HG03108 (cell line): ENCODE measurements at regions not wholly inside any gene's neighbourhood (a gene's known extent, or its start where the extent isn't known, plus 50 kb on each side); places are given as distances from the start of the nearest gene placed in this dataset.

Source experiments
- ATAC-seq: cut with Tn5 transposase; IDR thresholded peaks from one replicate; pipeline ENCODE4 v1.9.1; 2021; ENCODE audit warnings: moderate library complexity; ENCODE audit not compliant: unreplicated experiment

DNA sequence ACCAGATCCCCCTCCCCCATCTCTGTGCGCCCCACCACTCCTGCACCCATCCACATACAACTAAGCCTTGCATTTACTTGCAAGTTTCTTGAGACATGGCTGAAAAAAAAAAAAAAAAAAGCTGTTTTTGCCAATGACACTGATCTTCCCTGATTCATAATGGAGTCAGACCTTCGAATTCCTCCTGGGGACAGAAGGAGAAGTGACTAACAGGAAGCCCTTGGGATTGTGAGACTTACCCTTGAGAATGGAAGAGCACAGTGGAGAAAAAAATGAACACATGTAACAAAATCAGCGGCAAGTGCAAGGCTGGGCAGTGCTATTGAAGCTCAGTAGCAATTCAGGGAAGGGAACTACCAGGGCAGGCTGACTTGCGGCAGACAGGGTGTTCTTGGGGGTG is 288.4 kb downstream of the BCOR start:
- ATAC-seq = no peak

DNA sequence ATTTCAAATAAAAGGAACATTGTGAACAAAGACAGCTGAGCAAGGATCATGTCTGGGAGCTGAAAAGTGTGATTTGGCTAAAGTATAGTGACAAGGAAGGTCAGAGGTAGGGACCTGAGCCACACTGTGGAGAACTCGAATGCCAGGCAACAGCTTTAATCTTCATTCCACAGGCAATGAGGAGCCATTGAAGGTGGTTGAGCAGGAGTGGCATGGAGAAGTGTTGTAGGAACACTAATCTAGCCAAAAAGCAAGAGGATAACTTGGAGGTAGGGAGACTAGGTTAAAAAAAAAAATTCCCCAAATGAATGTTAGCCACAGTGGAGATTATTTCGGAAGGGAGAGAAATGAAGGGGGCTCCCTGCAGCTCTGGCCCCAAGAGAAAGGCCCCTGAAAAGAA is 286.9 kb downstream of the BCOR start:
- no peak for ATAC-seq

DNA sequence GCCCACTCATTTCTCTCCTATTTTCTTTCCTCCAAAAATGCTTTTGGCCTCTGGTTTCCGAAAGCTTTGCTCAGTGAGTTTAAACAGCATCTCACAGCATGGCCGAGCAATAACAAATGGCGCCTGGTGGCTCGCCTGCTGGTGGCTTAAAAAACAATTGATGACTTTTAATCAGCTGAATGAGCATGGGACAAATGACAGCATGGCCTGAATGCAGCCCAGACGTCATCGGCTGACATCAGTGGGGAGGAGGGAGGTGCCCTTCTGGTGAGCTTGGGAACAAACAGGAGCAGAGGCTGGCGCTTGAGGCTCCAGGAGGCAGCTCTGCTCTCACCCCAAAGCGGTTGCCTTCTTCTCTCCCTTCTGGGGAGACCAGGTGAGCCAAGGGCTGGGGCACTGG is 286.4 kb downstream of the BCOR start:
- ATAC-seq = no peak

DNA sequence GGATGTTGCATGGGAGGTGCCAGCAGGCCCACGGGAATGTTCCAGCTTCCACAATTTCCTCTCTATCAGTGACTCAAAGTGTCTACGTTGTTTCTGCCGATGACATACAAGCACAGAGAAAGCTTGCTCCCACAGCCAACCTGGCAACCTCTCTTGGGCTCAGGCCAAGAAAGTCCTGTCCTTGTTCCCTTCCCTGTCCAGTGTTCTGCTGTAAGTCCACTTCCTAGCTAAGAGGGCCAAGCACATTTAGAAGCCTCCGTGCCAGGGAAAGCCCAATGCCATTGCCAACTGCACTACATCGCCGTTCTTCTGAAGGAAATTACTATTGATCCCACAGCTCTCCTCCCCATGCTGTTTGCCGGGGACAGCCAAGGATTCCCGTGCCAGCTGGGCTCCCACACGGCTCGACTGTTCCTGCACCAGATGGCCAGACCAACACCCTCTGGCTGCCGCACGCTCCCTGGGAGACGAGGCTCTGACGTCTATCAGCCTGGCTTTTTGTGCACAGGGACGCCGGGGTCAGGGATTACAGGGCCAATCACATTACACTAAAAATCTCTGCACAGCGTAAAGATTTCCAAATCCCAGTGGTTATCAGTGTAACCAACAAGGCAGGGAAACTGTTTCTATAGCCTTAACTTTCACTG is 284.0 kb downstream of the BCOR start:
- ATAC-seq = no peak

DNA sequence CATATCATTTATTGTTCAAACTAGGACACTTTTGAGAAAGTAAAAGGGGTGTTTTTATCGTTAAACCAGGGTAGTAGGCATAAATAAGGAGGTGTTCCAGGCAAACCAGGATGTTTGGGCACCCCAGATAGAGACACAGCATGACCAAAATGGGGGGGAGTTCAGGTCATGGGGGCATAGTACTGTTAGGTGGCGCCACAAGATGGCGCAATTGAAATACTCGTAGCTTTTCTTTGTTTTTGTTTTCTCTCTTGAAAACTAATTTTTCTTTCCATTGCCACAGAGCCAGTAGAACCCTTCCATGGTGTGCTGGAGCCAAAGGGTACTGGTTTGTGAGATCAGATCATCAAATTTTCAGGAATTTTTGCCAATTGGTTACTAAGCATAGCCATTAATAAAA is 283.4 kb downstream of the BCOR start:
- ATAC-seq = no peak

DNA sequence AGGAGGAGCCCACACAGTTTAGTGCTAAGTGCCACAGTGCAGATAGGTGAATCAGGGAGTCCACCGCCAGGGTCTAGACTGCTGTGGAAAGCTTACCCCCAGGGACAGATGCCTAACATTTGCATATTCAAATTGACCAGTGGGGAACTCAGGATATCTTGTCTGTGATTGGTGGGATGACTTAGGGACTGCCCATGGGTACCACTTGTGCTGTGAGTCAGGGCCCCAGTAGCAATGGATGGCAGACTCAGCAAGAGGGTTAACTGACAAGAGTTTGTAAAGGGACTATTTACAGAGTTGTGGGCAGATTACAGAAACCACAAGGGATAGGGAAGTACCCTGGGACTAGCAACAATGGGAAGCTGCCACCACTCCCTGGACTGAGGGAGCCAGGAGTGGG is 282.1 kb downstream of the BCOR start:
- ATAC-seq = peak; percentile 69

DNA sequence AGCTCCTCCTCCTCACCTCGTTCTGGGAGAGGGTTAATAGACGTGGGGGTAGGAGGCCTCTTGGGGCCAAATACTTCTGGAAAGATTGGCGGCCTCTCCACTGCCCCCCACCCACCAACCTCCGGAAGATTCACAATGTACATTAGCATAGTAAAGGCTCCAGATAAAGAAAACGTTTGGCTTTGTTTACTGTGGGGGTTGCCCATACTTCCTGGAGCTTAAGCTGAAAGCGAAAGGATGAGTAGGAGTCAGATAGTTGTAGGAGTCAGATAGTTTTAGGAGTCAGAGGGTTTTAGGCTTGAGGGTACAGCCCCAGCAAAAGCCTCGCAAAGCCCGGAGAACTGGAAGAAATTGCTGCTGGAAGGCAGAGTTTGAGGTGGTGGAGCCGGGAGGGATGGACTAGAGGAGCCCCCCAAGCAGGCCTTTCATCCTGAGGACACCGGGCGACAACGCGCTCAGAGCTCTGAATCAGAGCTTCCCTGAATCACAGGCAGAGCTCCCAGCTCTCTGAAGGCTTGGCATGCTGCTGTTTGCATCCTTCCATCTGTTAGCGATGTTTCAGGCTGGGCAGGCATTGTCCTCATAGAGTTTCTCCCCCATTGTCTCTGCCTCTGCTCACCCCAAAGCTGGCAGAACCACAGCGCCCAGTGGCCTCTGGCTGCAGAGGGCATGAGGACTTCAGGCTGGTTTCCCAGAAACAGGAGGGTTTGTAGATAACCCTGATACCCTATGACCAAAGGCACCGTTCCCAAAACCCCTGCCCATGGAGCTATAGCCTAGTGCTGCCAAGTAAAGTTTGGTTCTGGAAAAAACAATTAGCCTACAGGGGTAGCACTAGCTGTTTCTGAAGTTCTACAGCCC is 280.7 kb downstream of the BCOR start:
- no peak for ATAC-seq

DNA sequence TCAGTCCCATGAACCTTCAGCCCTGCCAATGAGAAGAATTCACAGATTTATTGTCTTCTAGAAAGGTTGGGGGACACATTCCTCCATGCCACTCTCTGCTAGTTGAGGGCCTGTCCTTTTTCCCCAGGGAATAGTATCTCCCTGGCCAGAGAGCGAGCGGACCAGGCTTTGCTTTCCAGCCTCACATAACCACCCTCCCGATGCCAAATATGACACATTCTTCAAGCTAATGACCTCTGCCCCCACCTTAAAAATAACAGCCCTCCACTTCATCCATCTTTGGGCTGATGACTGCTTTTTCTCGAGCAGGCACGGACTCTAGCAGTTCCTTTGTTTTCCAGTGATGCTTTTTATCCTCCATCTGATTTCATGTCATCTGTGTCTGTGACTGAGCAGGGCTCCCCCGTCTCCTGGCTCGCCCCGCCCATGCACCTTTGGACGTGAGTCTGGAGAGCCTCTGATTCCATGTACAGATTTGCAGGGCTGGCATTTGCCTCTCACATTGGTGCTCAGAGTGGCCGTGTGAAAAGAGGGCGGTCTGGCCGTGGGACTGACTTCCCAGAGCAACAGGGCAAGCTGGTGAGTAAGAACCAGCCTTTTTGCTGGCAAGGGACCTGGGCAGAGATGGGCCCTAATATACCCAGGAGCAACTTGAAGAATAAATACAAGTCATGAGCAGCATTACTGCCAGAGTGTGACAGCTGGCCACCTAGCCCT is 279.8 kb downstream of the BCOR start:
- no peak for ATAC-seq

DNA sequence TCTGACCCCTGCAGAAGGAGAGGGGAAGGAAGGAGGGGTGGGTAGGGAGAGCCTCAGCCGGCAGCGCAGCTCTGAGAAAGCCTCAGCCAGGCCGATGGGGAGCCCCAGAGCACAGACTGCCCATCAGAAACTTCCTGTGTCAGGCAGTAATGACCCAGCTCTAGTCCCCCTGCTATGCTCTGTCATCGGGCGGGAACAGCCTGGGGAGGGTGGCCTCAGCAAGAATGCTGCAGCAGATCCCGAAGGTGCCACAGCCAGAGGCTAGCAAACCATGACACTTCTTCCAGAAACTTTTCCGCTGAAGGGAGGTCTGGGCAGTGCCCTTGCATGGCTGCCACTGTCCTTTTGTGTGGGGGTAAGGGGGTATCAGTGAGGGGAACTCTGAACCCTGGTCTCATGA is 279.0 kb downstream of the BCOR start:
- ATAC-seq = no peak

DNA sequence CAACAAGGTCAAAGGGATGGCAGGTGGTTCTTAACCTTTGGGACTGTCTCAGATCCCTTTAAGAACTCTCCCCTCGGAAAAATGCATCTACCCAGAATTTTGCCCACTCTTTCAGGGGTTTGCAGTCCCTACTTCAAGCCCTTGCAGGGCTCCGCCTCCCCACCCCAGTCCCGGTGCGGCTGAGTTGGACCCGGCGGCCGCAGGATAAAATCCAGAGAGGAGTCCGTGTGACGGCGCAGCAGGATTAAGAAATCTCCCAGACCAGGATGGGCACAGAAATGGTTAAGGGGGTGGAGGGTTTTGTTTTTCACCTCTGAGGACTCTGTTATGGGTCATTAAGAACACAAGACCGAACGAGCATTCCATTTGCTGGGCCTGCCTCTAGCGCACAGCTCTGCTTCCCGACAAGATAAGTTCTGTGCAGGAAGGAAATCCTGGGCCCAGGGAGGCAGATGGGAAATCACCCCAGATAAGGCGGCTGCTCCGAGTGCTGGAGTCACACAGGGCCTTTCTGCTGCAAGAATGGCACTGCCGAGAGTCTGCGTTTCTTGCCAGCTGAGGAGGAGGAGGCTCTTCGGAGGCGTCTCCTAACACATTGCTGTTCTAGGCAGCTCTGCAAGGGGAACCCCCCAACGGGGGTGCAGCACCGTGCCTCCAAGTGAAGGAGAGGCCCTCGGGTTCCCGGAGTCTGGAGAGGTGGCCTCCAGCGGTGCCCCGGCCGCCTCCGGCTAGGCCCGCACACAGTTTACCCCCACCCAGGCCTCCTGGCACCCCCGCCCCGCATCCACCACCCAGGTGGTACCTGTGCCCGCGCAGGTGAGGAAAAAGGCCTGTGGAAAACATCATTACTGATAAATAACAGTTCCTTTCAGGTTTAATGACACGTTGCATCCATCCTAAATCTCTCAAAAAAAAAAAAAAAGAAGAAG is 277.6 kb downstream of the BCOR start:
- ATAC-seq = no peak

DNA sequence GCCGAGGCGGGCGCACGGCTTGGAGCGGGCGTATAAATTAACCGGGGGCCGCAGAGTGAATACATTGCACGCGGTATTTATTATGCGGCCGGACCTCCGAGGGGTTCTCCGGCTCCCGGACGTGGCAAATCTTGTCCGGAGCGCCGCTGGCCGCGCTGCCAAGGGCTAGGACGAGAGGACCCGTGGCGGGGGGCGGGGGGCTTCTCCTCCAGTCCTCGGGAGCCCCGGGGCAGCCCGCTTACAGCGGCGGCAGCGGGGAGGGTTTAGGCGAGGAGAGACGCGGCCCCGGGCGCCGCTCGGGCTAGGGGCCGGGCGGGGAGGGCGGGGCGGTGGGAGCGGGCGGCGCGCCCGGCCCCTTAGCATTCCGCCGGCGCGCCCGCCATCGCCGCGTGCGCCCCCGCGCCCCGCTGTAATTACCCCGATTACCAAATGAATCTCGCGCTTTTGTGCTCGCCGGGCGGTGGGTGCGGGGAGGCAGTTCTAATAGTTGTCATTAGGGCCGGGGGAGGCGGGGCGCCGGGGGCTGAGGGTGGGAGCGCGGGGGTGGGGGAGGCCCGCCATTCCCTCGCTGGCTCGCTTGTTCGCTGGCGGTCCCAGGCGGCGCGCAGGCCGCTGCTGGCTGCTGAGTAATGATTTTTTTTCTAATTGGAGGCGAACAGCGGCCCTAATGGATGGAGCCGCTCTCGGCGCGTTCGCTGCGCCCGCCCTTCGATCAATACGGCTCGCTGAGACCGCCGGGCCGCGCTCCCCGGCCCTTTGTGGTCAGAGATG is 276.6 kb downstream of the BCOR start:
- no peak for ATAC-seq

DNA sequence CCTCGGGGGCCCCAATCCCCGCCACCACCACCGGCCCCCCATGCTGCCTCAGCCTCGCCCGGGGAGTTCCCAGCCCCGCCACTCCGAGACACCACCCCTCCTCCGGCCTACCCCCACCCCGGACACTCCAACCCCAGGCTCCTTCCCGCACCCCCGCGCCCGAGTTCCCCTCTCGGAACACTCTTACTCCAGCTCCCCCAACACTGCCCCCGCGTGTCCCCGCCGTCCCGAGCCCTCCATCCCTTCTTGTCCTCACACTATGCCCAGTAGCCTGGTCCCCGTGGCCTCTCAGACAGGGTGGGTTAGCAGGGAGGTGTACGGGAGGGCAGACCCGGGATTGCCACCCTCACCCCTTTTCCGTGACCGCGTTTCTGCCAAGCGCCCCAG is 276.1 kb downstream of the BCOR start:
- ATAC-seq = no peak

DNA sequence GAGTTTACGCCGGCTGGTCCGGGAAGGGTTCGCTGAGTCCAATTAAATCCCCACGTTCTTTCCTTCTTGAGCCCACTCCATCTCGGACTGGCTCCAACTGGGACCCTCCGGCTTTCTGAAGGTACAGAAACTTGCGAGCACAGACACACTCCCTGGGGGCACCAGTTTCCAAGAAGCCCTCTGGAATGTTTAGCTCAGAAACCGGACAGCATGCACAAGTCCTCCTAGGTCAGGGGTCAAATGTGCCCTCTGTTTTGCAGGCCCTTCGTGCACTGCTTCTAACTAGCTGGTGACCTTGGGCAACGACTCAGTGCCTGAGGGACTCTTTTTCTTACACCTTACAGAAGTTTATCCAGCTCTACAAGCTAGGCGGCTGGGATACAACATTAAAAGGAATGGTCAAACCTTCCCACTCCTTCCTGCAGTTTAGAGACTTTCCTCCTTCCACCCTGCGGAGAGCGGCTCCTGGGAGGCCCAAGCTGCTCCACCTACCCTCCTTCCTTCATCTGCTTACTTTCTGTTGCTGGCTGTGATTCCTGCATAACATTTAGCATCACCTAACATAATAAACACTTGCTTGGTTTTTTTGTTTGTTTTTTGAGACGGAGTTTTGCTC is 275.5 kb downstream of the BCOR start:
- ATAC-seq = no peak

DNA sequence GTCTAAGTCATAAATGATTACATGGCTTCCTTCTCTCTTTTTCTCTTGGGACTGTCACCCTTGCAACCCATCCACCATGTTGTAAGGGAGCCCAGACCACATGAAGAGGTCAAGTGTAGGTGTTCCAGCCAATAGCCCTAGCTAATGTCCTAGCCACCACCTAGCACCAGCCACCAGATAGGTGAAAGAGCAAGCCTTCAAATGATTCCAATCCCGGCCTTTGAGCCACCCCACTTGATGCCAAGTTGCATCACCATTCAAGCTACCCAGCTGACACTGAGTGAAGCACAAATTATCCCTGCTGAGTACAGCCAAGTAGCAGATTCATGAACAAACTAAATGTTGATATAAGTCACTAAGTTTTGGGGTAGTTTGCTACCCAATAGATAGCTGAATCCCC is 274.3 kb downstream of the BCOR start:
- no peak for ATAC-seq

DNA sequence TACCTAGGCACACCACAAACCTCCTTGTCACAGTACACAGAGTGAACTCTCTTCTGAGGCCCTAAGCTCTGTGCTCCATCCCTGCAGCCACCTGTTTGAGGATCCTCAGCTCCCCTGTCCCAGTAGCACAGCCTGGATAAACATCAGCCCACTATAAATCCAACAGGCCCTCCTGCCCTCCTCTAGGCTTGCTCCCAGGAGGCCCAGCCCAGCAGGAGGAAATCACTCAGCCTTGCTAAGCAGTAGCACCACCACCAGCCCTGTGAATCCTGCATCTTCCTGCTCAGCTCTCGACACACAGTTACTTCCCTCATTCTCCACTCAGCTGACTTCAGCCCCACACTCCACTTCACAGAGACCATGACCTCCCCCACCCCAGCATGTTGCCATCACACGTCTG is 273.9 kb downstream of the BCOR start:
- ATAC-seq = no peak

DNA sequence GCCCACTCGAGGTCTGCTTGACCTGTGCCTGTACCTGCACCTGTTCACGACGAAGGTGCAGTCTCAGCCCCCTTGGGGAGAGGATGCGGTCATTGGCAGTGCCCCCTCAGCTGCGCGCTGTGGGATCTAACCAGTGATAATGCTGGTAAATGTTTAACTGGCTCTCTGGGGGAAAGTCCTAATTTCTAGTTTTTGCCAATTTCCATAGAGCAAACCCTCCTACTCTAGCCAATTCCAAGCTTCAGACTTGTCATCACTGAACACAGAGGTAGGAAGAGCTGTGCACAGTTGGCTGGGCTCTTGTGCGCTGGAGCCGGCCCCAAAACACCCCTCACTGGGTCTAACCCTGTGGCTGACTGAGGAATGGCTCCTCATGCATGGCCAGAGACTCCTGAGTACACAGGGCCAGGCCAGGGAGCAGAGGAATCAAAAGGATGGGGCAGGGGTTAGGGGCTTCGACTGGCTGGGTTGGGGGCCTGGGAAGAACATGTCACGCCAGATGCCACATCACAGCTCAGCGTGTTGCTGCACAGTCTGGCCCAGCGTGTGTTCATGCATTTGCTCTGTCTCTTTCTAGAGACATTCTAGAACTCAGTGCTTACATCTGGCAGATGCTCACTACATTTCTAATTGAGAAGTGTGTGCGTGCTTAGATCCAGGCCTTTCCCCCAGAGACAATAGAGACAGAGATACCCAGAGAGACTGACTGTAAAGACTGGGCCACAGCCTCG is 270.8 kb downstream of the BCOR start:
- no peak for ATAC-seq

DNA sequence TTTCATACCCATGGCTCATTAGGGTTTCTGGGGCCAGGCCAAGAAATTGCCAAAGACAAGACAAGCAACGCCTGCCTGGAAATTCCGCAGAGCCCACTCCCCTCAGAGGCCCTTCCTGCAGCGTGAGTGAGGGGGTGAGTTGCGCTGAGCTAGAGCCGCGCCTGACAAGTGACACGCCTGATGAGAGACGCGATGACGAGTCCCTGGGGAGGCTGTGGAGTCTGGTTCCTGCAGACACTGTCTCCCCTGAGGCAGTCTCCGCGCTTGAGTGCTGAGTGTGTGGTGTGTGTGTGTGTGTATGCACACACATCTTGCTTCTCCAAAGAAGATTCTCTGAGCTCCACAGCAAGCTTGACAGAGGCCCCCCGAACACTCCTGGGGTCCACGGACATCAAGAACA is 269.8 kb downstream of the BCOR start:
- ATAC-seq = no peak

DNA sequence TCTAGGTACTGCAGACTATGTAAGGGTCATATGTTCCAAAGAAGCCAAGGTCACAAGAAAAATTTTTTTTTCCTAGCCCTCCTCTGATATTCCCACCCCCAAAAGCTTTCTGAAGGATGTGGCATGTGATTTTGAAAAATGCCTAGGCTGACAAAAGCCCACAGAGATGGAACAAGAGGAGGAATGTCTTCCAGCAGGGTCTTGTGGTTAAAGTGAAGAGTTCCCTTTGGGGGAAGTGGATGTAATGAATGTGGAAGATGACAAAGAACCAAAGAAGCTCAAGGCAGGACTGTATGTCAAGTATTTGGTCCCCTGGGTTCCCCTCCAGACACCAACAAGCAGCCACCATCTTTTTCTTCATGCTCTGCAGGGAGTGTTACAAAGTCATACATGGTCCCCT is 268.8 kb downstream of the BCOR start:
- no peak for ATAC-seq

DNA sequence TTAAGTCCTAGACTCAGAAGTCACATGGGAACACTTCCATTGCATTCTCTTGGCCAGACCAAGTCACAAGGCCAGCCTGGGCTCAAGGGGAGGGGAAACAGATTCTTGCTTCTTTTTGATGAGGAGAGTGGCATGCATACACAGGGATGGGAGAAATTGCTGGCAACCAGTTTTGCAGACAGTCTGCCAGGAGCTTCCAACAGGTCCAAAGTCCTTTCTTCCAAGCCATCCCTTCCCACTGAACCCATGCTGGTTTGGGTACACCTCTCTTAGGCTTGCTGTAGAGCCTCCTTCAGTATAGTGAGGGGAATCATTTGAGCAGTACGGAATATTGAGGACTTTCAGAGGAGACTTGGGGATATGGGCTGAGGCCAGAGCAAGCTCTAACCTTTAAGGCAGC is 267.8 kb downstream of the BCOR start:
- no peak for ATAC-seq
